ENCODE measurements at regions not wholly inside any gene's neighbourhood (a gene's known extent, or its start where the extent isn't known, plus 50 kb on each side); places are given as distances from the start of the nearest gene placed in this dataset.
A peak's percentile ranks its signal among the peaks of the same experiment; 100 is the strongest.

DNA sequence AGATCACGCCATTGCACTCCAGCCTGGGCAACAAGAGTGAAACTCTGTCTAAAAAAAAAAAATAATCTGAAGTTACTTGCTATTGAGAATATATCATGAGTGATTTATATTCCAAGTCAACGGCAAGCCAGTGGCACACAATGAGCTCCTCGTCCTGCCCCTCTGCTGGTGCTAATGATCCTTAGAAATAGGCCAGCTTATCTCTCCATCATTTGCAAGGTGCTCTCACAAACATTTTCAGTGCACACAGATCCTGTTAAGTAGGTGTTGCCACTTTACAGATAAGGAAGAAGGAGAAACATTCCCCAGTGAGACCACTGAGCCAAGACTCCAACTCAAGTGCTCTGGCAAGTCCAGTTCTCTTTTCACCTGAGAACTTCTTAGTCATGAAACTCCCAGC lies 91.3 kb upstream of the GPR45 start:
- Histone ChIP-seq H2AFZ (ENCODE audit: low read depth) (no peak overlapping the region), H3K9me2 (no peaks in the 10 kb centered on the region), H3K4me3 (ENCODE audit: low read depth in 2 of 2, low read length in 1 of 2) (no peak overlapping the region), H3K9ac (no peak overlapping the region), H4K20me1 (ENCODE audit: insufficient read depth) (no peaks in the 10 kb centered on the region), H3K27ac (ENCODE audit: low read depth in 2 of 2, low read length in 1 of 2) (no peak overlapping the region), H3K27me3 (ENCODE audit: insufficient read depth) (no peaks in the 10 kb centered on the region; the same call in 1 of the 2 replicates), H3K79me2 (ENCODE audit: insufficient read depth) (no peaks in the 10 kb centered on the region), H3K9me3 (no peaks in the 10 kb centered on the region), H3K4me2 (no peak overlapping the region), H3K4me1 (ENCODE audit: control insufficient read depth in 1 of 2, insufficient read depth in 2 of 2, low read depth in 1 of 2, low read length in 1 of 2) (no peaks in the 10 kb centered on the region), H3F3A (replicated peaks; ENCODE audit: insufficient read depth) (no peaks in the 10 kb centered on the region), H3K36me3 (replicated peaks in 1 of 2; ENCODE audit: control insufficient read depth in 1 of 2, insufficient read depth in 2 of 2, low read length in 1 of 2) (no peaks in the 10 kb centered on the region)
- no peak for TF ChIP-seq ELF1 (IDR thresholded peaks at IDR 0.05)
- no peak for TF ChIP-seq FOXJ3 (CRISPR knock-in tag; IDR thresholded peaks at IDR 0.05)
- TF ChIP-seq, protein P1, sequence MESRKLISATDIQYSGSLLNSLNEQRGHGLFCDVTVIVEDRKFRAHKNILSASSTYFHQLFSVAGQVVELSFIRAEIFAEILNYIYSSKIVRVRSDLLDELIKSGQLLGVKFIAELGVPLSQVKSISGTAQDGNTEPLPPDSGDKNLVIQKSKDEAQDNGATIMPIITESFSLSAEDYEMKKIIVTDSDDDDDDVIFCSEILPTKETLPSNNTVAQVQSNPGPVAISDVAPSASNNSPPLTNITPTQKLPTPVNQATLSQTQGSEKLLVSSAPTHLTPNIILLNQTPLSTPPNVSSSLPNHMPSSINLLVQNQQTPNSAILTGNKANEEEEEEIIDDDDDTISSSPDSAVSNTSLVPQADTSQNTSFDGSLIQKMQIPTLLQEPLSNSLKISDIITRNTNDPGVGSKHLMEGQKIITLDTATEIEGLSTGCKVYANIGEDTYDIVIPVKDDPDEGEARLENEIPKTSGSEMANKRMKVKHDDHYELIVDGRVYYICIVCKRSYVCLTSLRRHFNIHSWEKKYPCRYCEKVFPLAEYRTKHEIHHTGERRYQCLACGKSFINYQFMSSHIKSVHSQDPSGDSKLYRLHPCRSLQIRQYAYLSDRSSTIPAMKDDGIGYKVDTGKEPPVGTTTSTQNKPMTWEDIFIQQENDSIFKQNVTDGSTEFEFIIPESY (IDR thresholded peaks at IDR 0.05; ENCODE audit: borderline replicate concordance, low read depth) = no peak
- no peak for TF ChIP-seq MXI1 (IDR thresholded peaks at IDR 0.05; ENCODE audit: low read depth, low read length)
- TF ChIP-seq YY1 (IDR thresholded peaks at IDR 0.05; ENCODE audit: low read depth) = no peak
- 64% methylated on average over 3 of the region's 3 CpGs for WGBS (ENCODE audit: low lambda C conversion rate)
- ChIA-PET POLR2A (no interaction called here), CTCF (interaction anchor here (0.8 to 0.9 kb wide), 2 partner anchors 17 to 34 kb away, joined by 3 to 5 read pairs; no protein-coding TSS in a partner anchor)
- no peak for DNase-seq

DNA sequence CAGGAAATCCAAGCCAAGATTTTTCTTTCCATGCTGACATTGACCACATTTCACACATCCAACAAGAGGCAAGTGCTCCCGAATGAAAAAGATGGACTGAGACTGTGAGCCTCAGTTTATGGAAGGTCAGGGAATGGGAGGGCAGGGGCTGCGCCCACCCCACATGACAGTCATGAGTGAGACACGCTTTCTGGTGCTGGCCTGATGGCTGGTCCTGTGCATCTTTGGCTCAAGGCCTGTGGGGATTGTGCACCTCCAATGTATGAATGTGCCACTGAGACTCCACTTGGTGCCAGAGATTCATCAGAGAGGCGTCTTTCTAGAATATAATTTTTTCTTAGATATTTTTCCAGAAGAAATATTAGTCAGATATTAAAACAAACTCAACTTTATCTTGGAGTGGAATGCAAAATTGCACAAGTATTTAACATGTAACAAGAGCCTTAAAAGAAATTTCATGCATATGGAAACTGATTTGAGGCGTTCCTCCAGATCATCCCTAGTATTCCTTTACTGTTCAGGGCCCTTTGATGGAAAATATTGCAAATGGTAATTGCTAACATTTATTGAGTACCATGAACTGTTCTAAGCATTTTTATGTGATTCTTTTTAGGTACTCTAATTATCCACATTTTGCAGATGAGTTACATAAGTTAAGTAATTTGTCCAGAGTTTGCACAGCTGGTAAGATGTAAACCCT lies 87.3 kb upstream of the GPR45 start:
- ChIA-PET CTCF (no interaction called here), POLR2A (no interaction called here)
- H3K4me2 ChIP-seq = no peak overlapping the region

DNA sequence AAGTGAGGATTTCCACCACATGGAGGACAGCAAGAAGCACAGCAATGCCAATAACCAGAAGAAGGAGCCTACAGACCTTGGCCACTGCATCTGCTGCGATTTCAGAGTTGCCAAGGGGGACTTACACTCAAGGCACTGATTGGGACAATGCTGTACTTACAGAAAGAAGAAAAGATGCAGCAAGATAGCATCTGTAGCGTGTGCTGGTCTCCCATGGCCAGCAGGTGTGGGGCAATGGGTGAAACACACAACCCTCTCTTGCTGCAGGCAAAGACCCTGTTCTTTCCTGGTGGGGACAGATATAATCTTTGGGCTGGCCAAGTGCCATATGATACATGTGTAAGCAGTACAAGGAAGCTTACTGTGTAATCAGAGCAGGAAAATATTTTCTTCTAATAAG lies 85.4 kb upstream of the GPR45 start:
- no peak for DNase-seq
- H3K4me2 ChIP-seq = no peak overlapping the region
- H2AFZ ChIP-seq (ENCODE audit: low read depth) = no peak overlapping the region
- H3F3A ChIP-seq (replicated peaks; ENCODE audit: insufficient read depth) = no peaks in the 10 kb centered on the region
- H3K36me3 ChIP-seq (replicated peaks in 1 of 2; ENCODE audit: control insufficient read depth in 1 of 2, insufficient read depth in 2 of 2, low read length in 1 of 2) = no peaks in the 10 kb centered on the region
- H3K27me3 ChIP-seq (ENCODE audit: insufficient read depth) = no peaks in the 10 kb centered on the region
- POLR2A ChIA-PET = no interaction called here
- CTCF ChIA-PET = no interaction called here
- H4K20me1 ChIP-seq (ENCODE audit: insufficient read depth) = no peaks in the 10 kb centered on the region
- WGBS (ENCODE audit: low lambda C conversion rate) = 10% methylated on average over 2 of the region's 2 CpGs
- H3K9ac ChIP-seq = no peak overlapping the region
- H3K27ac ChIP-seq (ENCODE audit: low read depth in 2 of 2, low read length in 1 of 2) = no peak overlapping the region
- no peaks in the 10 kb centered on the region for H3K9me3 ChIP-seq
- no peaks in the 10 kb centered on the region for H3K9me2 ChIP-seq
- no peaks in the 10 kb centered on the region; a peak in 1 of 4 replicates for H3K4me1 ChIP-seq (ENCODE audit: control insufficient read depth in 1 of 2, insufficient read depth in 2 of 2, low read depth in 1 of 2, low read length in 1 of 2)
- no peak overlapping the region for H3K4me3 ChIP-seq (ENCODE audit: low read depth in 2 of 2, low read length in 1 of 2)
- TF ChIP-seq GATA2 (CRISPR knock-in tag; IDR thresholded peaks at IDR 0.05) (peak; percentile 27; the same call in 1 of the 2 replicates), MXI1 (IDR thresholded peaks at IDR 0.05; ENCODE audit: low read depth, low read length) (no peak), JUND (IDR thresholded peaks at IDR 0.05) (no peak), EZH2phosphoT487 (IDR thresholded peaks at IDR 0.05; ENCODE audit: borderline replicate concordance, low read depth) (no peak), TAF1 (IDR thresholded peaks at IDR 0.05; ENCODE audit: borderline replicate concordance, low read depth, low read length) (no peak)
- H3K79me2 ChIP-seq (ENCODE audit: insufficient read depth) = no peaks in the 10 kb centered on the region

More for the DNA sequence above, 87.3 kb upstream of the GPR45 start:
- Histone ChIP-seq H3K27ac (ENCODE audit: low read depth in 2 of 2, low read length in 1 of 2) (no peak overlapping the region), H3K9me3 (no peaks in the 10 kb centered on the region), H3K36me3 (replicated peaks in 1 of 2; ENCODE audit: control insufficient read depth in 1 of 2, insufficient read depth in 2 of 2, low read length in 1 of 2) (no peaks in the 10 kb centered on the region), H2AFZ (ENCODE audit: low read depth) (no peak overlapping the region), H3K9ac (no peak overlapping the region), H3K79me2 (ENCODE audit: insufficient read depth) (no peaks in the 10 kb centered on the region), H4K20me1 (ENCODE audit: insufficient read depth) (no peaks in the 10 kb centered on the region), H3K4me3 (ENCODE audit: low read depth in 2 of 2, low read length in 1 of 2) (no peak overlapping the region), H3F3A (replicated peaks; ENCODE audit: insufficient read depth) (no peaks in the 10 kb centered on the region), H3K27me3 (ENCODE audit: insufficient read depth) (no peaks in the 10 kb centered on the region), H3K4me1 (ENCODE audit: control insufficient read depth in 1 of 2, insufficient read depth in 2 of 2, low read depth in 1 of 2, low read length in 1 of 2) (no peaks in the 10 kb centered on the region; a peak in 1 of 4 replicates), H3K9me2 (no peaks in the 10 kb centered on the region)
- WGBS (ENCODE audit: low lambda C conversion rate) = 21% methylated on average over 5 of the region's 5 CpGs
- TF ChIP-seq, protein P2, sequence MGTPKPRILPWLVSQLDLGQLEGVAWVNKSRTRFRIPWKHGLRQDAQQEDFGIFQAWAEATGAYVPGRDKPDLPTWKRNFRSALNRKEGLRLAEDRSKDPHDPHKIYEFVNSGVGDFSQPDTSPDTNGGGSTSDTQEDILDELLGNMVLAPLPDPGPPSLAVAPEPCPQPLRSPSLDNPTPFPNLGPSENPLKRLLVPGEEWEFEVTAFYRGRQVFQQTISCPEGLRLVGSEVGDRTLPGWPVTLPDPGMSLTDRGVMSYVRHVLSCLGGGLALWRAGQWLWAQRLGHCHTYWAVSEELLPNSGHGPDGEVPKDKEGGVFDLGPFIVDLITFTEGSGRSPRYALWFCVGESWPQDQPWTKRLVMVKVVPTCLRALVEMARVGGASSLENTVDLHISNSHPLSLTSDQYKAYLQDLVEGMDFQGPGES (IDR thresholded peaks at IDR 0.05; ENCODE audit: low read depth, low read length) = no peak
- no peak for DNase-seq

Data from SK-N-SH (cell line).